NCI-H1436 (cell line): ENCODE measurements at regions not wholly inside any gene's neighbourhood (a gene's known extent, or its start where the extent isn't known, plus 50 kb on each side); places are given as distances from the start of the nearest gene placed in this dataset.
"Not testable (repeated sequence)": the region's sequence is repeated elsewhere in the genome, so short reads cannot be mapped to it uniquely, and the experiment has no call there.

Experiments
- DNase-seq: peaks from one replicate; lab custom pipeline; 2025; lab: John Stamatoyannopoulos, UW

GRCh38 chr14:28247491-28247890 lies 519.1 kb upstream of the FOXG1 start:
- no peak for DNase-seq

DNA sequence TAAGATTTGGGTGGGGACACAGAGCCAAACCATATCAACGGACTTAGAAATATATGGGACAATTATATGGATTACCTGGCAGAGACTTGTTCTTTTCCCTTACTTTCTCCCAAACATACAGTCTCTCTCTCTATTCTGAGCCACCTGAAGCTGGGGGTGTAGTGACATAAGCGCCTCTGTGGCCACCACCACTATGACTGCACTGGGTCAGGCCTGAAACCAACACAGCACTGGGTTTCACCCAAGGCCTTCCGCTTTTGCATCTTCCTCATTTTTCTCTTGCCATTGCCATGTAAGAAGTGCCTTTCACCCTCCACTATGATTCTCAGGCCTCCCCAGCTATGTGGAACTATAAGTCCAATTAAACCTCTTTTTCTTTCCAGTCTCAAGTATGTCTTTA lies 514.5 kb upstream of the FOXG1 start:
- DNase-seq = not testable (repeated sequence)

DNA sequence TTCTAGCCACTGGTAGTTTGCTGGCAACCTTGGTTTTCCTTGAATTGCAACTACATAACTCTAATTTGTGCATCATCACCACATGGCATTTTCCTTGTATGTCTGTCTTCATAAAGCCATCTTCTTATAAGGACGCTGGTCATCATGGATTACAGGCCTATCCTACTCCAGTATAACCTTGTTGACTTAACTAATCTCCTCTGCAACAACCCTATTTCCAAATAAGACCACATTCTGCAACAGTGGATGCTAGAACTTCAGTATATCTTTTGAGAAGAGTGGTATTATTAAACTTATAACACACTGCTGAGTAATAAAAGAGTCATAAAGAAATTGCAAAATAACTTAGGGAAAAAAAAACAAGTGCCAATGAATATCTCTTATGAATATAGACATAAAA lies 511.8 kb upstream of the FOXG1 start:
- DNase-seq = no peak

GRCh38 chr14:28264306-28264705 lies 502.3 kb upstream of the FOXG1 start:
- DNase-seq = no peak

GRCh38 chr14:28272270-28272669 lies 494.3 kb upstream of the FOXG1 start:
- no peak for DNase-seq

- DNase-seq = no peak
These were observed 486.1 kb upstream of the FOXG1 start for GRCh38 chr14:28280530-28280929.

DNA sequence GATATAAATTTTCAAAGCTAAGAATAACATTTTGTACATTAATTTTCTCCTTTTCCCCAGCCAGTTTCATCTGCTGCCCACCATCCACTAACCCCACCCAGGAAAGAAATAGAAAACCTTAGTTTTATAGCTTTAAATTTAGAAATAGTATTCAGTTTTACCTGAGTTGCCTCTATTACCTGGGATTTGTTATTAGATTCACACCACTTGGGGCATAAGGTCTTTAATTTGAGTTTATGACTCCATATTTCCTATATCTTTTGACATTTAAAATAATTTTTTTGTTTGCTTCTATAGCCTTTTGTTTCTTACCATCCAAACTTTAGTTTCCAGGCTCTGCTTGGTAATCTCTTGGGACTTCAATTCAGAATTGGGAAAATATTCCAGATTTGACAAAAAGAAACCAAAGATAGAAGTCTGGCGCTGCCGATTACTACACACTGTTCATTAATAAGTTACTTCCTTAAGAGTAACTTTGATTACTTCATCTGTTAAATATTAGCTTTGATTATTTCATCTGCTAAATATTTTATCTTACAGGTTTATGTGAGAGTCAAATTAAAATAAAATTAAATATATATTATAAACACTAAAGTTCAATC lies 485.5 kb upstream of the FOXG1 start:
- no peak for DNase-seq

GRCh38 chr14:28284546-28285300 lies 481.9 kb upstream of the FOXG1 start:
- no peak for DNase-seq

DNA sequence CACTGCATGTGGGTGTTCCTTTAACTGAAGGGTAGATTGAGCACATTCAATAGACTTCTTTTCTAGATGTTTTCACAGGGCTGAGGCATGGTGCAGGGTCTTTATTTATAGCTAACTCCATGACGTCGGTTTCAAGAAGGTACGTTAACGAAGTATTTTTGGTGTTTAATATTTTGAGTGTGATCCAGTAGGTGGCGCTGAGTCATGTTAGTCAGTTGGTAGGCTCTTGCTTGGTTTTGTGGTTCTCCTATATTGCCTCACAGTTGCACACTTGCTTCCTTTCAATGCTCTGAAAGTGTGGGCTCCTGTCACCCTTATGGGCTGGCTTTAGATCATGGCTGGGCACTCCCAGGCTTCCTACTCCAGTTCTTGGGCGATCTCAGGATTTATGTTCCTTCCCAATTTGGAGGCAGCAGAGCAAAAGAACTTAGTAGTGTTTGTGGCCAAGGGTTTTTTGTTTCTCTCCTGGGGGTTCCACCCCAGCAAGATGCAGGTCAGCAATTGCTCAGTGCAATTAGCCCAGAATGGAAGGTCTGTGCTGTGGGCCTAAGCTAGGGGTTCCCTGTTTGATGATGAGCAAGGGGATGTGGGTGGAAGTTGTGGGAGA lies 471.6 kb upstream of the FOXG1 start:
- no peak for DNase-seq

- no peak for DNase-seq
These were observed 469.0 kb upstream of the FOXG1 start for GRCh38 chr14:28297559-28297958.

DNA sequence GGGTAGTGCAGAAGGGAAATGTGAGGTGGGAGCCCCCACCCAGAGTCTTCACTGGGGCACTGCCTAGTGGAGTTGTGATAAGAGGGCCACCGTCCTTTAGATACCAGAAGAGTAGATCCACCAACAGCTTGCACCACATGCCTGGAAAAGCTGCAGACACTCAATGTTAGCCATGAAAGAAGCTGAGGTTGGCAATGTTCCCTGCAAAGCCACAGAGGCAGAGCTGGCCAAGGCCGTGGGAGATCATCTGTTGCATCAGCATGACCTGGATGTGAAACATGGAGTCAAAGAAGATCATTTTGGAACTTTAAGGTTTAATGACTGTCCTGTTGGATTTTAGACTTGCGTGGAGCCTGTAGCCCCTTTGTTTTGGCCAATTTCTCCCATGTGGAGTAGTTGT lies 468.4 kb upstream of the FOXG1 start:
- no peak for DNase-seq

DNA sequence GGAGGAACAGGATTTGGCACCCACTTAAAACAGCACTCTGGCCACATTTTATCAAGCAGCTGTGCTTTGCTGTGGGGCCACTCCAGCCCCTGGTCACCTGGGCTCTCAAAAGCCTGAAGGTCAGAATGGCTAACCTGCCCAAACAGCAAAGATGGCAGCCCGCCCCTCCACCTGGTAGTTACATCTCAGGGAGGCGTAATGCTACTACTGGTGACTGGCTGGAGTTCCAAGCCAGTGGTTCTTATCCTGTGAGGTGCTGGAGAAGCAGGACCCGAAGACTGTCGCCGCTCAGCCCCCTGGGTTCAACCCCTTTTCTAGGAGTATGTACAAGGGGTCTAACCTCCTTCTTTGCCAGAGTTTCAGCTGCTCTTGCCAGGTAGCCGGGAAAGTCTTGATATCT lies 467.4 kb upstream of the FOXG1 start:
- no peak for DNase-seq

DNA sequence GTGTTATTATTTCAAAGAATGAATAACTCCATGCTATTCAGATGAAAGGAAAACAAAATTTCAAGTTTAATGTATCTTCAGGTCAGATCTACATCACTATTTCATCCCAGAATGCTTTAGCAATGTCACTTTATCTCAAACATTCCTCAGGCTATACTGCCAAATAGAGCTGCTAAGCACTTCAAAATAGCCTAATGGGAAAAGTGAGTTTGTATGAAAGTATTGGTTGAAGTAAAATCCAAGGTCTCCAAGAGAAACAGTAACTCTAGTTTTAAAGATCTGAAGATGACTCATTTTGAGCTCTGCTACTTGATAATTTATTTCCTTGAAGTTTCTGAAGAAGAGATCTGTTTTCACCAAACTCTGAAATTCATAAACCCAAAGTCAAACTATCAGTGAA lies 466.2 kb upstream of the FOXG1 start:
- no peak for DNase-seq

DNA sequence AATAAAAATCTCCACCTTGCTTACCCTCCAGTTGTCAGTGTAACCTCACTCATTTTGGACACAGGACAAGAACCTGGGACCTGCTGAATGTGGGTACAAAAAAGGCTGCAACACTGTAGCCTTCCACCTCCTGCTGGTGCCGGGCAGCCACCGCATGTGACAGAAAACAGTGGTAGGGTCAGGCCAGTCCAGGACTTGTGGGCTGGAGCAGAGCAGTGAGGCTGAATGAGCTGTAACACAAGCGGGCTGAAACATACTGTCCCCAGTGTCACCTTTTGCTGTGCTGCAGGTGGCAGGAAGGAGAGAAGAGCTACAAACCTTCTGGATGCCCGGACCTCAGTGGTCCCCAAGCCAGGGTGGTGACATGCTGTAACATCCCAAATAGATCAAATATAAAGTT lies 465.4 kb upstream of the FOXG1 start:
- no peak for DNase-seq

DNA sequence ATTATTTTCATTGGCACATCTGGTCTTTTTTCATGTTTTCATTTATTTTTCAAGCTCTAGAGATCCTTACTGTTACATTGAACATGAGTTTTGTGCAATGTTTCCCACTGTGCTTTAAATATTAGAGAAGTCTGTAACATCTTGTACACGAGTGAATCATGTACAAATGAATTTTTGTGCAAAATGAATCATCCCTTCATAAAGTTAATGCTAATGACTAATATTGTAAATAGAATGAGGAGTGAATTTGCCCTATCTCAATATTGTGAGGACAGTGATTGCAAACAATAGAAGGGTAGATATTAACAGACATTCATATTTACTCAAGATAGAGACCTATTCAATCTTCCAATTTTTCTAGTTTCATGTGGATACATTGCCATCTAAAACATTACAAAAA lies 463.3 kb upstream of the FOXG1 start:
- no peak for DNase-seq

DNA sequence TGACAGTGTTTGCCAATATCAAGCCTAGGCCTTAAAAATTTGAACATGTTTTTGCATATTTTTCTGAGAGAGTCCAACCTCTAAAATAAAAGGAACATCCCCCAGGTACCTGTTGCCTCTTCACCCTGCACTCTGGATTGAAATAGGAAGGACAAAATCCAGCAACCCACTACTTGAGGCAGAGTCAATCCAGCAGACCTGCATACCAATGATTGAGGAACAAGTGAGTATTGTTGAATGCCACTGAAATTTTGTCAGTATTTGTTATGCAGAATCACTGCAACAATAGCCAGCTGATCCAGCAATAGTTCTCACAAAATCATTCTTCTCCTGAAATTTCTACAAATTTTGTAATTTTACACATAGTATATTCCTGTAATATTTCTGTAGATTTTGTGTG lies 460.6 kb upstream of the FOXG1 start:
- no peak for DNase-seq

GRCh38 chr14:28307506-28307905 lies 459.1 kb upstream of the FOXG1 start:
- no peak for DNase-seq

- no peak for DNase-seq
These were observed 457.9 kb upstream of the FOXG1 start for GRCh38 chr14:28308734-28309133.

DNA sequence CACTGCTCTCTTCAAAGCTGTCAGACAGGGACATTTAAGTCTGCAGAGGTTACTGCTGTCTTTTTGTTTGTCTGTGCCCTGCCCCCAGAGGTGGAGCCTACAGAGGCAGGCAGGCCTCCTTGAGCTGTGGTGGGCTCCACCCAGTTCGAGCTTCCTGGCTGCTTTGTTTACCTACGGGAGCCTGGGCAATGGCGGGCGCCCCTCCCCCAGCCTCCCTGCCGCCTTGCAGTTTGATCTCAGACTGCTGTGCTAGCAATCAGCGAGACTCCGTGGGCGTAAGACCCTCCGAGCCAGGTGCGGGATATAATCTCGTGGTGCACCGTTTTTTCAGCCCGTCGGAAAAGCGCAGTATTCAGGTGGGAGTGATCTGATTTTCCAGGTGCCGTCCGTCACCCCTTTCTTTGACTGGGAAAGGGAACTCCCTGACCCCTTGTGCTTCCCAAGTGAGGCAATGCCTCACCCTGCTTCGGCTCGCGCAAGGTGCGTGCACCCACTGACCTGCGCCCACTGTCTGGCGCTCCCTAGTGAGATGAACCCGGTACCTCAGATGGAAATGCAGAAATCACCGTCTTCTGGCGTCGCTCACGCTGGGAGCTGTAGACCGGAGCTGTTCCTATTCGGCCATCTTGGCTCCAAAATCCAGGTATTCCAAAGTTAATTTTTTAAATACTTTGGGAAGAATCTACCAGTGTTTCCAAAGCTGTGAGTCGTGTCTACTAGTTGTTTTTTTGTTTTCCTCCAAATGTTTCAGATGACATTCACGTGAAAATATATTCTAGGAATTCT lies 448.5 kb upstream of the FOXG1 start:
- DNase-seq = not testable (repeated sequence)

DNA sequence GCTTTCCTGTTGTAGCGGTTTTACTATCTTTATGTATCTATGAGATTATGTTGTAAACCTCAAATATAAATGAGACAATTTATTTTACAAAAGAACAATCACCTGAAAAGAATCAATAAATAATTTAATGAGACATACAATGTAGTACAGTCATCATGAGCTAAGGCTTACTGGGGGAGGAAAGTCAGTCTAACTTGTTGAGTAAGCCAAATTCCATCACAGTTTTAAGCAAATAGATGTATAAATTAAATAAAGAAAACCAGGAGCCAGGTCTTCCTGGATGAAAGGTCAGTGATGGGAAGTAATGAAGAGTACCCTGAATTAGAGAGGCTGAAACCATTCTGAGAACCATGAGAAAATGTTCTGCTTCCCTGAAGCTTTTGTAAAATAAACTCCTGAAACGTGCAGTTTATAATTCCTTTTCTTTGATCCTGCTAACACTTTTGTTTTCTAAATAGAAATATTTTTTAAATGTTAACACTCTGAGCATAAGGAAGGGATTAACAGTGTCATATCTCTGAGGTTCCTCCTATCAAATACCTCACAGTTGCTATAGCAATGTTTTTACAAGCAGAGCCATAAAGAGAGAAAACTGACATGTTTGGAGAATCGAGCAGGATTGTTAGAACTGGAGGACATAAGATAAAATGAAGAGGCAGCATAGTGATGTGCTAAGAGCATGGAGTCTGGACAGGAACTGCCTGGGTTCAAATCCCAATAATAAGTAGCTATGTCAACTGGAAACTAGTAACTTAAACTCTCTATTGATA lies 444.9 kb upstream of the FOXG1 start:
- DNase-seq = no peak

- no peak for DNase-seq
These were observed 443.2 kb upstream of the FOXG1 start for GRCh38 chr14:28323366-28323765.
